ENCODE measurements at regions not wholly inside any gene's neighbourhood (a gene's known extent, or its start where the extent isn't known, plus 50 kb on each side); places are given as distances from the start of the nearest gene placed in this dataset.

- no peak for DNase-seq
Measured at GRCh38 chr11:130715085-130715876, 201.0 kb downstream of the SNX19 start.

DNA sequence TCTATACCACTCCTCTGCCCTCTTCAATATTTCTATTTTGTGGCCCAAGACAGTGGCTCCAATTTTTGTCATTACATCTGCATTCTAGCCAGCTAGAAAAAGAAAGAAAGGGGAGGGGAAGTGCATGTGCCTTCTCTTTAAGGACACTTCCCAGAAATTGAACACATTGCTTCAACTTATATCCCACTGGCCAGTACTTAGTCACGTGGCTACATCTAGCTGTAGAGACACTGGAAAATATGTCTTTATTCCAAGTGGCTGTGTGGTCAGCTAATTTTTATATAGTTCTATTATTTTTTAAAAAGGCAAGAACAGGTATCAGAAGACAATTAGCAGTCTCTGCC lies 200.4 kb downstream of the SNX19 start:
- no peak for DNase-seq

DNA sequence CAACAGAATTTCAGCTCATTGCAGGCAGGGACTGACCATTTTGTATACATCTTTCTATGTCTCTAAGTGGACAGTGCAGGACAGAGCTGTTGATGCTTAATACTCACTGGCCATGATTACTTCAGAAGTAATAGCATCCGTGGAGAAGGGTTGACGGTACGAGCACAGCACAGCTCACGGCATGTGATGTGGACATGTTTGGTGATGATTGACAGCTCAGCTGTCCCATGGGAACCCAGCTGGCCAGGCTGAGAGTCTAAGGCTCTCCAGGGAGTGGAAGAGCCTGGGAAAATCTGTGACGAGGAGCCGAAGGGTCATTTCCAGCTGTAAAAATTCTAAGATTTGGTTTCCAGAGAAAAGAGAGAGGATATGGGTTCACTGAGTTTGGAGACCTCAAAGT lies 198.2 kb downstream of the SNX19 start:
- DNase-seq = no peak

- DNase-seq = peak; percentile 85
Measured at GRCh38 chr11:130719220-130719915, 196.9 kb downstream of the SNX19 start.

DNA sequence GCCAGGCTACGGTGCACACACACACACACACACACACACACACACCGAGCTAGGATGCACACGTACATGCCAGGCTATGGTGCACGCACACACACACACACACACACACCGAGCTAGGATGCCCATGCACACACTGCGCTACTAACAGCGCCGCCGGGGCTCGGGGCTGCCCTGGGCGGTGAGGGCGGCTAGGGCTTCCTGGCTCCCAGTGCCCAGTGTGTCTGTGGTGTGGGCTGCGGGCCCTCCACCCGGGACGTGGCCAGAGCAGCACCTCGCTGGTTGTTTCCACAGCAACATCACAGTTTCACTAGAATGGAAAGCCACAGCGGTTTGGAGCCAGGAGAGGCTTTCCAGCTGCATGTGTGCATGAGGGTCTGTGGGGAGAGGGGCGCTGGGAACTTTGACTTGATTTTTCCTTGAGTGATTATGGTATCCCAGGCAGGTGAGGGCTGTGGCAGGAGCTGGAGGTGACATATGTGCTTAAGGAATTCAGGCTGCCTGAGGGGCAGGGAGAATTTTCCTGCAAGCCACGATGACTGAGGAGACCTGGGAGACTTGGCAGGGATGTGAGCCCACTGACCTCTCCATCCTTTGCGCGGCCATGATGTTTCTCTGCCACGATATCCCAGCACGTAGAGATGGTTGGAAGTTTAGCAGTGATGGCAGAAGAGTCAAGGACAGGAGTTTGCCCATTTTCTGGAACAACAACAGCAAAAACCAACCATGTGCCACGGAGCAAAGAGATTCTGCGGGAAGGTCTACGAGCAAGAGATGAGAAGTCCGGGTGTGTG lies 195.9 kb downstream of the SNX19 start:
- DNase-seq = no peak

- DNase-seq = no peak
Measured at GRCh38 chr11:130721023-130721681, 195.1 kb downstream of the SNX19 start.

- DNase-seq = peak; percentile 39
Measured at GRCh38 chr11:130721736-130722135, 194.5 kb downstream of the SNX19 start.

DNA sequence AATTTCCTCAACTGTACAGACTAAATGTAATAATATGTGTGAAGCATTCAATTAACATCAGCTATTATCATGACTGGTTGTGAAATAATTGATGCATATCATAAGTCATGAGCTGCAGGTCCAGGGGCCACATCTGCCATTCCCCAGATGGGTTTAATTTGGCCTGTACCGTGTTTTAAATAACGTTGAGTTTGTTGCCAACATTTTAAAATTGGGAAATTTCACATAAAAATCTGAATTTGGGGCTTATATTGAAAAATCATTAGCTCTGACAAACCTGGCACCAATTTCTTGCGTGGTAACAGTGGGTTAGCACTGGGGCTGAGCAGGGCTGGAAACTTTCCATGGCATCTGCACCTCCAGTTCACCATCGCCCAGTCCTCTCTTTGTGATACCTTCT lies 193.9 kb downstream of the SNX19 start:
- no peak for DNase-seq

DNA sequence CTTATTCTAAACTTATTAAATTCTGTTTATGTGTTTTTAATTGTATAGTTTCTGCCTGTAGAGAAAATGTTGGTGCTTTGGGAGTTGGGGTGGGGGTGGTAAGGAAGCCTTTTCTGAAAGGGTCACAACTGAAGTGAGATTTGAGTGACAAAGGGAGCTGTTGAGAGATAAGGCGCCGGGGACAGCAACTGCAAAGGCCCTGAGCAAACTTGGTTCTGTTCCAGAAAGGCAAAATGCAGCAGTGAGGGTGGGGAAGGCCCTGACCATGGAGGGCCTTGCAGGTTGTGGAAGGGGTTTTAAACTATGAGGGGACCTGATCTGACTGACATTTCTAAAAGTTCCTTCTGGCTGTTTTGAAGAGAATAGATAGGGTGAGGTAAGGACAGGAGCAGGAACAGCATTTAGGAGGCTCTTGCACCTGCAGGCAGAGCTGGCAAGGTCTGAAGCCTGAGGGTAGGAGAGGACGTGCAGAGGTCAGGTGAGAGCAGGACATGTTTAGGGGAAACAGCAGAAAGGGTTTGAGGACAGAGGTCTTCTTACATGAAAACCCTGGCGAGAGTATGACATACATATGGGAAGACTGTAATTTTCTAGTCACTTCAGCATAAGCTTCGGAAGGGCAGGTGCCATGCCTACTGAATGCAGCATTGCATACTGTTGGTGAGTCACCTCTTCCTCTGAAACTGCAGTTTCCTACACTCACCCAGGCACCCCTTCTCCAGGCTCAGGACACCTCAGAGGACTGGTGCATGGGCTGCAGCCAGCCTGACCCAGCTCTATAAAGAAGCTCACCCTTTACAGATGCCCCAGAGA lies 190.7 kb downstream of the SNX19 start:
- DNase-seq = no peak

DNA sequence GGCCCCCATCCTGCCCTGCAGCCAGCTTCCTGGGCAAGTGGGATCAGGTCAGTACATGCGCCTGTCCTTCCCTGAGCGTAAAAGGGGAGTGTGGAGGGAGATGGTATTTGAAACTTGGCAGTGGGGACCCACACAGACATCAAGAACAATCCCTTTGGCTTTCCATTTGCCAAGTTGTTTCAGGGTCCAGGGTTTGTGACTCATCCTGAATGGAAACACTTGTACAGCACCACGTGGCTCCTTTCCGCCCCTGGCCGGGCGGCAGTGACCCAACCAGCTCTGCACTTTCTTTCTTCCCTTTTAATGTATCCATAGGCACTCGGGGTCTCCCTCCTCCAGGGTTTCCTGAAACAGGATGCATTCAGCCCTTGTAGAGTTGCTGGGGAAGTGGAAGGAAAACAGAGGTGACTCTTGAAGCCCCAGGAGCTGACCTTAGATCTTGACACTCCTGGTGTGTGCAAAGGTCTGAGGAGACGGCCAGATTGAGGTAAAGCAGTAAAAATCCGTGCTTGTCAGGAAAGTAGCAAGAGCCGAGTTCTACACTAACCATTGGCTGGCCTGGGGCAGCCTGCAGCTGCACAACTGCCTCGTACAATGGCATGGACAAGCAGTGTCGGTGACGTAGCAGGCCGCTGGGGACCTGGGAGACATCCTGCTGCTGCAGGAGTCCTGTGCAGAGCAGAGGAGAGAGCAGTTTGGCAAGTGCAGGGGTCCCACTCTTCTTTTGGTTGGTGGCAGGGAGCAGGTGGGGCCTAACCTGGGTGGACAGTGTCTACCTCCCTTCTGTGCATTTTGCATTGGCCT lies 189.8 kb downstream of the SNX19 start:
- DNase-seq = peak; percentile 39

GRCh38 chr11:130727157-130728119 lies 188.8 kb downstream of the SNX19 start:
- no peak for DNase-seq

DNA sequence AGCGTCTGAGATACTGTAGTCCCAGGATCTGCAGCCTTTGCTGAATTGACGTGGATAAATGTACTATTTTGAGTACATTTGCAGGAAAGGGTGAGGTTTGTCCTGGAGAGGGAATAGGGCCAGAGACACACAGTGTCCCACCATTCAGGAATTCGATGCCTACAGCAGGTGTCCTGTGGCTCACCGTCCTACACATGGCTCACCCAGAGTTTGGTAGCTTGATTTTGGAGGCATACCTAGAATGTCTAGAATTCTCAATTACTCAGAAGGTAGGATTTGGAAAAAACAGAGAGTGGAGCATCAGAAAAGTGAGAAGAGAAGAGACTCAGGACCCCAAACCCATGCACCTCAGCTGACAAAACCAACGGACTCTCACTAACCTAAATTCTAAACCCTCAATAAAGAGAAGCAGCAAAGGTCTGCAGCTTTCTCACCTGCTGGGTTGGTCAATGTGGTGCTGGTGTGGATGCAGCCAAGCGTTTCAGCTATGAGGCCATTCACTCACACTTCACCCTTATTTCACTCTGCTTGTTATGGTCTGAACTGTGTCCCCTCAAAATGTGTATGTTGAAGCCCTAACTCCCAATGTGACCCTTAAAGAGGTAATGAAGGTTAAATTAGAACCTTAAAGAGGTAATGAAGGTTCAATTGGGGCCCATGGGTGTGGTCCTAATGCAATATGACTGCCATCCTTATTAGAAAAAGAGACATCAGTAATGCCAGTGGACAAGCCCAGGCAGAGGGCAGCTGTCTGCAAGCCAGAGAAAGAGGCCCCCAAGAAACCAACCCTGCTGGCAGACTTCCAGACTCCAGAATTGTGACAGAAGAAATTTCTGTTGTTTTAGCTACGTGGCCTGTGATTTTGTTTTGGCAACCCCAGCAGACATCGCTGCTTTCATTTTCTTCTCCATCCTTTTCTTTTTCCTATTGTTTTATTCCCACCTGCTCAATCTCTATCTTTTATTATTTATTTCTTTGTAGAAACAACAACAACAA lies 187.8 kb downstream of the SNX19 start:
- no peak for DNase-seq

- DNase-seq = no peak
Measured at GRCh38 chr11:130729193-130729592, 187.1 kb downstream of the SNX19 start.

GRCh38 chr11:130729678-130730300 lies 186.5 kb downstream of the SNX19 start:
- DNase-seq = no peak

DNA sequence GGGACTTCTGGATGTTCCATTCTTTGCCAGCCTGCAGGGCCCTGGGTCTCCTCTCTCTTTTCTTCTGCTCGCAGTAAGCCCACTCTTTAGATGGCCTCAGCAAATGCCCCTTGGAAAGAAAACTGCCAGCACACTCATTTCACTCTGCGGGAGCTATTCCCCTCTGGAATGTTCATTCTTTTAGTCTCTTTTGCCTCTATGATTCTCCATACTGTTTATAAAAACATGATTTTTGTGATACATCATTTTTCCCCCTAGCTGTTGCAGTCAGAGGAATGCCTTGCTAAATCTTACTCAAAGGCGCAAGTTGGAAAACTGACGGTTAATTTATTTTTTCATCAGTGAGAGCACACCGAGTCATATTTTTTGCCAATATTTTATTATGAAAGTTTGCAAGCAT lies 184.9 kb downstream of the SNX19 start:
- DNase-seq = no peak

DNA sequence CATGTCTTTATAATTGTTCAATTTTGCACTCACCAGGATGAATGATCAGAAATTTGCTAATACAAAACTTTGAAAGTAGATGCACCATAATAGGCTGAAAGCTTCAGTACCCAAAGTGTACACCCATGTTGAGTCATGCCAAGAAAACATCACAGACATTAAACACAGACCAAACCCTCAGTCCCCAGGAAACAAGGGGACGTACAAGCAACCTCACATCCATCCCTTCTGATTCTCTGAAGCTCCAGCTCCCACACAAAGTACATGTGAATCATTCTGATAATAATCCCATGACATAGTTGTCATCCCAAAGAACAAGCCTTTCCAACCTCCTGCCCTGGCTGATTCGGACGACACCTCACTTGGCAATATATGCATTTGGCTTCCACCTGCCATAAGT lies 183.8 kb downstream of the SNX19 start:
- no peak for DNase-seq

DNA sequence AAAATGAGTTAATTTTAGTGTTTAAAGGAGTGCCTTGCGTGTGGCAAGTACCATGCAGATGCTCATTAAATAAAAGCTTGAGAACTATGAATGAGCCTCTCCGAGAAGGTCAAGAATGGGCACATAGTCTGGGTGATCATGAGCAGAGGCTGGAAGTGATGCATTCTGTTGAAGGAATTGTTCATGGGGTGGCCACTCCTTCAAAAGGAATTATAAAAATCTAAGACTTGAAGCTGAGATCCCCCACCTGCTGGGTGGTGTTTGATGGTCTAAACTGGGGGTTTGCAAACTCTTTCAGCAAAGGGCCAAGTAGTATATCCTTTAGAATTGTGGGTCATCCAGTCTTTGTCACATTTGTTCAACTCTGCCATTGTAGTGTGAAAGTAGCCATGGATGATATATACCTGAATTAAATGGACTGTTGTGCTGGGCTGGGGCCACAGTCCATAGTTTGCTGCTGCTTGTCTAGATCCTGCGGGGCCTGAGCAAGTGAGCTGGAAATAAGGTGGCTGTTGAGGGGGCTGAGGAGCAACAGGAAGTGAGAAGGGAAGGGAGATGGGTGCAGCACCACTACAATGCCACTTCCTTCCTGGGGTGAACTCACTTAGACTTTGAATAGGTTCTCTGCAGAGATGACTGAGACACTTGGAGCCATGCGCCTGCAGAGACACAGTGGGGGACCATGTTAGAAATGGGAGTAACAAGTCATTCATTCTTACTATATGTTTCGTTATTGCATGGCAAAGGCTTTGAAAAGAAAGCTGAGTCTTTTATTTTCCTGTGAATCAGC lies 179.0 kb downstream of the SNX19 start:
- DNase-seq = no peak

All from fibroblast of skin of abdomen (primary cell).